Ovary (tissue), 3 donors: ENCODE measurements at regions not wholly inside any gene's neighbourhood (a gene's known extent, or its start where the extent isn't known, plus 50 kb on each side); places are given as distances from the start of the nearest gene placed in this dataset.

Experiments used
- CTCF ChIP-seq, 3 donors: fragments of 450-650 bp in 2 of 3; fragments of 200-600 bp in 1 of 3; IDR thresholded peaks; one replicate each; pipeline versions ENCODE4 v1.5.1 to v1.8.0; 2016 to 2022; ENCODE audit warnings: antibody characterized with exemption in 3 of 3, mild to moderate bottlenecking in 1 of 3
- EP300 ChIP-seq: sonication (generic); formaldehyde crosslinking; IDR thresholded peaks from one replicate; pipeline ENCODE4 v1.6.1; 2017; ENCODE audit warnings: antibody characterized with exemption
- POLR2A ChIP-seq: fragments of 450-650 bp; IDR thresholded peaks from one replicate; pipeline ENCODE4 v1.6.1; 2017; ENCODE audit warnings: antibody characterized with exemption, mild to moderate bottlenecking, moderate library complexity
- donor health status: DM: no; HTN: no; CAD: no.

GRCh38 chr1:242585616-242586359, 61.3 kb upstream of the PLD5 start:
- TF ChIP-seq EP300 (no peak), CTCF (IDR thresholded peaks at IDR 0.05) (no peak), POLR2A (no peak)
